ENCODE measurements at regions not wholly inside any gene's neighbourhood (a gene's known extent, or its start where the extent isn't known, plus 50 kb on each side); places are given as distances from the start of the nearest gene placed in this dataset.

DNA sequence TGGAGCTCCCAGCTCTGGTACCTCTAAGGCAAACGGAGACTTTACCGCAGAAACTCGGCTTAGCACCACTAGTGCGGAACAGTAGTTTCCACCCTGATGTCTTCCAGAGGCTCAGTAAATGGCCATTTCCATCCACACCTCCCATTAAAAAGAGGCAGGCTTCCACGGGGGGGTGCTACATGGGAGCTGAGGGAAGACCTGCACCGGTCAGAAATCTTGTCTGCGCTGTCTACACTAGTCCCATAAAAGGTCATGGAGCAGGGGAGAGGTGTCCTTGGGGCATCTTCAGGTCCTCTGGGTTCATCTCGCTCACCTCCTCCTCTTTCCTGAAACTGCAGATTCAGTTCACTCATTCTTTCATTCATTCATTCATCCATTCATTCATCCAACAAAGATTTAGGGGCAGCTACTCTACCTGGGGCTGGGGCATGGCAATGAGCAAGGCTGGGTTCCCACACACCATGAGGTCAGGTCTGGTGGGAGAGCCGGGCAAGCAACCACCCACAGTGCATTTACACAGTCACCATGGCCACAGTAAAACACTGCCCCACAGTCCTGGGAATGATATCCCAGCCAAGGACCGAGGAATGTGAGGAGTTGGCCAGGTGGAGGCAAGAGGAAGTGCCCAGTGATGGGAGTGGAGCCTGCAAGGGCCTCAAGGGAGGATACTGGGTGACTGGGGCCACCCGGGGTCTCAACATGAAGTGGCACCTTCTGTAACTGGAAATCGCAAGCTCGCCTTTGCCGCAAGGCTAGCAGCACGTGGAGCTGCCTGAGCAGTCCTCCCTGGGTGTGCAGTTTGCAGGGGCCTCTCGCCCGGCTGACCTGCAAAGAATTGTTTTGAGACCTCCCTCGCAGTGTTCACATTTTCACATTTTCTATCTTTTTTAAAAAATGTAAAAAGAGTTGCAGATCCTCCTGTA, 180.2 kb upstream of the RAB6C start:
- TF ChIP-seq, protein P1, sequence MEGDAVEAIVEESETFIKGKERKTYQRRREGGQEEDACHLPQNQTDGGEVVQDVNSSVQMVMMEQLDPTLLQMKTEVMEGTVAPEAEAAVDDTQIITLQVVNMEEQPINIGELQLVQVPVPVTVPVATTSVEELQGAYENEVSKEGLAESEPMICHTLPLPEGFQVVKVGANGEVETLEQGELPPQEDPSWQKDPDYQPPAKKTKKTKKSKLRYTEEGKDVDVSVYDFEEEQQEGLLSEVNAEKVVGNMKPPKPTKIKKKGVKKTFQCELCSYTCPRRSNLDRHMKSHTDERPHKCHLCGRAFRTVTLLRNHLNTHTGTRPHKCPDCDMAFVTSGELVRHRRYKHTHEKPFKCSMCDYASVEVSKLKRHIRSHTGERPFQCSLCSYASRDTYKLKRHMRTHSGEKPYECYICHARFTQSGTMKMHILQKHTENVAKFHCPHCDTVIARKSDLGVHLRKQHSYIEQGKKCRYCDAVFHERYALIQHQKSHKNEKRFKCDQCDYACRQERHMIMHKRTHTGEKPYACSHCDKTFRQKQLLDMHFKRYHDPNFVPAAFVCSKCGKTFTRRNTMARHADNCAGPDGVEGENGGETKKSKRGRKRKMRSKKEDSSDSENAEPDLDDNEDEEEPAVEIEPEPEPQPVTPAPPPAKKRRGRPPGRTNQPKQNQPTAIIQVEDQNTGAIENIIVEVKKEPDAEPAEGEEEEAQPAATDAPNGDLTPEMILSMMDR (IDR thresholded peaks at IDR 0.05): no peak
- TF ChIP-seq POLR2A (IDR thresholded peaks at IDR 0.05): no peak

Data from testis (tissue), 2 donors.